GM12875 (cell line): ENCODE measurements at regions not wholly inside any gene's neighbourhood (a gene's known extent, or its start where the extent isn't known, plus 50 kb on each side); places are given as distances from the start of the nearest gene placed in this dataset.
A peak's percentile ranks its signal among the peaks of the same experiment; 100 is the strongest.

Experiments used
- H3K4me3 ChIP-seq: one replicate; pipeline ENCODE4 v1.5.1; 2011; ENCODE audit warnings: low read depth, low read length, control low read depth
- CTCF ChIP-seq: IDR thresholded peaks from 2 replicates; pipeline ENCODE4 v1.5.1; 2011; ENCODE audit warnings: low read depth, mild to moderate bottlenecking, control low read depth, inconsistent platforms, low read length, moderate library complexity, borderline replicate concordance; ENCODE audit not compliant: insufficient read depth

GRCh38 chr20:40941133-40941610 lies 87.5 kb upstream of the TOP1 start:
- TF ChIP-seq CTCF, result no peak
- H3K4me3 ChIP-seq, result no peak overlapping the region

GRCh38 chr20:40942006-40942405 lies 86.6 kb upstream of the TOP1 start:
- no peak for TF ChIP-seq CTCF
- no peak overlapping the region for H3K4me3 ChIP-seq

GRCh38 chr20:40942775-40943174 lies 85.8 kb upstream of the TOP1 start:
- no peak for TF ChIP-seq CTCF
- no peak overlapping the region for H3K4me3 ChIP-seq

GRCh38 chr20:40943591-40943990 lies 85.0 kb upstream of the TOP1 start:
- no peak for TF ChIP-seq CTCF
- no peak overlapping the region for H3K4me3 ChIP-seq

- no peak for TF ChIP-seq CTCF
- no peak overlapping the region for H3K4me3 ChIP-seq
Measured at GRCh38 chr20:40945189-40945588, 83.4 kb upstream of the TOP1 start.

GRCh38 chr20:40945754-40946450 lies 82.7 kb upstream of the TOP1 start:
- peak; percentile 61 for TF ChIP-seq CTCF
- H3K4me3 ChIP-seq, result no peak overlapping the region

GRCh38 chr20:40946451-40946850 lies 82.2 kb upstream of the TOP1 start:
- TF ChIP-seq CTCF, result no peak
- H3K4me3 ChIP-seq, result no peak overlapping the region
